Ecto neural progenitor cell (in vitro differentiated cells): ENCODE measurements at regions not wholly inside any gene's neighbourhood (a gene's known extent, or its start where the extent isn't known, plus 50 kb on each side); places are given as distances from the start of the nearest gene placed in this dataset.
"Not testable (repeated sequence)": the region's sequence is repeated elsewhere in the genome, so short reads cannot be mapped to it uniquely, and the experiment has no call there.

ENCODE experiments used
- DNase-seq: peaks from one replicate; pipeline ENCODE4 v3.0.0-alpha.2; 2018; ENCODE audit warnings: low spot score

- DNase-seq = no peak
Measured at GRCh38 chr10:129042776-129043595, 424.1 kb upstream of the MGMT start.

GRCh38 chr10:129043691-129044090, 423.4 kb upstream of the MGMT start:
- DNase-seq = no peak

- no peak for DNase-seq
Measured at GRCh38 chr10:129045599-129045998, 421.4 kb upstream of the MGMT start.

- no peak for DNase-seq
Measured at GRCh38 chr10:129046065-129046681, 420.9 kb upstream of the MGMT start.

GRCh38 chr10:129046962-129047361, 420.1 kb upstream of the MGMT start:
- no peak for DNase-seq

GRCh38 chr10:129047600-129047999, 419.4 kb upstream of the MGMT start:
- DNase-seq = no peak

GRCh38 chr10:129048513-129048912, 418.5 kb upstream of the MGMT start:
- DNase-seq = no peak

- DNase-seq = no peak
Measured at GRCh38 chr10:129049501-129049900, 417.5 kb upstream of the MGMT start.

GRCh38 chr10:129055225-129055624, 411.8 kb upstream of the MGMT start:
- no peak for DNase-seq

- DNase-seq = no peak
Measured at GRCh38 chr10:129055986-129056385, 411.1 kb upstream of the MGMT start.

GRCh38 chr10:129056734-129057689, 410.0 kb upstream of the MGMT start:
- no peak for DNase-seq

GRCh38 chr10:129057856-129058663, 409.0 kb upstream of the MGMT start:
- DNase-seq = peak; percentile 32

- DNase-seq = peak; percentile 27
Measured at GRCh38 chr10:129058664-129059155, 408.3 kb upstream of the MGMT start.

- DNase-seq = peak; percentile 21
Measured at GRCh38 chr10:129059977-129060376, 407.1 kb upstream of the MGMT start.

GRCh38 chr10:129063212-129063611, 403.8 kb upstream of the MGMT start:
- DNase-seq = no peak

GRCh38 chr10:129063877-129064276, 403.2 kb upstream of the MGMT start:
- no peak for DNase-seq

- DNase-seq = not testable (repeated sequence)
Measured at GRCh38 chr10:129066529-129066928, 400.5 kb upstream of the MGMT start.

- DNase-seq = not testable (repeated sequence)
Measured at GRCh38 chr10:129071411-129071810, 395.6 kb upstream of the MGMT start.

- no peak for DNase-seq
Measured at GRCh38 chr10:129074939-129075338, 392.1 kb upstream of the MGMT start.

- no peak for DNase-seq
Measured at GRCh38 chr10:129075508-129075907, 391.5 kb upstream of the MGMT start.

GRCh38 chr10:129075927-129076326, 391.1 kb upstream of the MGMT start:
- DNase-seq = no peak
